ENCODE measurements at regions not wholly inside any gene's neighbourhood (a gene's known extent, or its start where the extent isn't known, plus 50 kb on each side); places are given as distances from the start of the nearest gene placed in this dataset.

DNA sequence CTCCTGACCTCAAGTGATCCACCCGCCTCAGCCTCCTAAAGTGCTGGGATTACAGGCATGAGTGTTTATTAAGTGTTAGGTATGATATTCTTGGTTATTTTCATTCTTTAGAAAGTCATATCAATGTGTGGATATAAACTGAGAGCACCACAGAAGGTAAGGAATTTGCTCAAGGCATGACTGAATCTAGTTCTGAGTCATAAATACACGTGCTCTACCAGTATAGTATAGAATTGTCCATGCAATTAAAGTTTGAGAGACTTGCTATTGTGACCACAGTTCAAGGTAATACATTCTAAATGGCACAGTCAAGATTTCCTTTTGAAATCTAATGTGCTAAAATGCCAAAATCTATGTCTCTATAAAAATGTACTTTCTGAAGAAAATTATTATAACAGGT lies 401.1 kb upstream of the CHRM3 start (continued):
- TF ChIP-seq NFKBIZ (CRISPR knock-in tag; IDR thresholded peaks at IDR 0.05) (no peak), ZNF343 (CRISPR knock-in tag; IDR thresholded peaks at IDR 0.05) (no peak)

DNA sequence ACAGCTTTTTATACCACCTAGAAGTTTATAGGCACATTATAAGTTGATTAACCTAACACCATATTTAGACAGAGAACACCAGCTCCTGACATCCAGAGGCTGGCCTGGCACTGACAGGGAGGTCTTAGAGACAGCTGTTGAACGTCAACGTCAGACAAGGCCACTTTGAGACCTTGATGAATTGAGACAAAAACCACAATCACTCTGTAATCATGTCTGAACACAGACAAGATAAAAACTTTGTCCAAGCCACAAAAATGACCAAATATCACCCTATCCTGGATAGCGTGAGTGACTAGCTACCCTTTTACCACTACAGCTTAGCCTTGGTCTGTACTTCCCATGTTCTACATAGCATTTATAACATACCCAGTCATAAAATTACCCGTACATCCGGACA lies 403.6 kb upstream of the CHRM3 start:
- POLR2A ChIA-PET, result no interaction called here
- TF ChIP-seq, protein P1, sequence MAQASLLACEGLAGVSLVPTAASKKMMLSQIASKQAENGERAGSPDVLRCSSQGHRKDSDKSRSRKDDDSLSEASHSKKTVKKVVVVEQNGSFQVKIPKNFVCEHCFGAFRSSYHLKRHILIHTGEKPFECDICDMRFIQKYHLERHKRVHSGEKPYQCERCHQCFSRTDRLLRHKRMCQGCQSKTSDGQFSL (CRISPR knock-in tag; IDR thresholded peaks at IDR 0.05), result no peak
- TF ChIP-seq RAD51 (IDR thresholded peaks at IDR 0.05; ENCODE audit: borderline replicate concordance), result no peak
- TF ChIP-seq POLR2A (IDR thresholded peaks at IDR 0.05; ENCODE audit: insufficient read depth in 1 of 2, low read depth in 2 of 2, low read length in 2 of 2), result no peak
- TF ChIP-seq, protein P2, sequence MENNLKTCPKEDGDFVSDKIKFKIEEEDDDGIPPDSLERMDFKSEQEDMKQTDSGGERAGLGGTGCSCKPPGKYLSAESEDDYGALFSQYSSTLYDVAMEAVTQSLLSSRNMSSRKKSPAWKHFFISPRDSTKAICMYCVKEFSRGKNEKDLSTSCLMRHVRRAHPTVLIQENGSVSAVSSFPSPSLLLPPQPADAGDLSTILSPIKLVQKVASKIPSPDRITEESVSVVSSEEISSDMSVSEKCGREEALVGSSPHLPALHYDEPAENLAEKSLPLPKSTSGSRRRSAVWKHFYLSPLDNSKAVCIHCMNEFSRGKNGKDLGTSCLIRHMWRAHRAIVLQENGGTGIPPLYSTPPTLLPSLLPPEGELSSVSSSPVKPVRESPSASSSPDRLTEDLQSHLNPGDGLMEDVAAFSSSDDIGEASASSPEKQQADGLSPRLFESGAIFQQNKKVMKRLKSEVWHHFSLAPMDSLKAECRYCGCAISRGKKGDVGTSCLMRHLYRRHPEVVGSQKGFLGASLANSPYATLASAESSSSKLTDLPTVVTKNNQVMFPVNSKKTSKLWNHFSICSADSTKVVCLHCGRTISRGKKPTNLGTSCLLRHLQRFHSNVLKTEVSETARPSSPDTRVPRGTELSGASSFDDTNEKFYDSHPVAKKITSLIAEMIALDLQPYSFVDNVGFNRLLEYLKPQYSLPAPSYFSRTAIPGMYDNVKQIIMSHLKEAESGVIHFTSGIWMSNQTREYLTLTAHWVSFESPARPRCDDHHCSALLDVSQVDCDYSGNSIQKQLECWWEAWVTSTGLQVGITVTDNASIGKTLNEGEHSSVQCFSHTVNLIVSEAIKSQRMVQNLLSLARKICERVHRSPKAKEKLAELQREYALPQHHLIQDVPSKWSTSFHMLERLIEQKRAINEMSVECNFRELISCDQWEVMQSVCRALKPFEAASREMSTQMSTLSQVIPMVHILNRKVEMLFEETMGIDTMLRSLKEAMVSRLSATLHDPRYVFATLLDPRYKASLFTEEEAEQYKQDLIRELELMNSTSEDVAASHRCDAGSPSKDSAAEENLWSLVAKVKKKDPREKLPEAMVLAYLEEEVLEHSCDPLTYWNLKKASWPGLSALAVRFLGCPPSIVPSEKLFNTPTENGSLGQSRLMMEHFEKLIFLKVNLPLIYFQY (CRISPR knock-in tag; IDR thresholded peaks at IDR 0.05; ENCODE audit: borderline replicate concordance), result no peak
- TF ChIP-seq, protein P3, sequence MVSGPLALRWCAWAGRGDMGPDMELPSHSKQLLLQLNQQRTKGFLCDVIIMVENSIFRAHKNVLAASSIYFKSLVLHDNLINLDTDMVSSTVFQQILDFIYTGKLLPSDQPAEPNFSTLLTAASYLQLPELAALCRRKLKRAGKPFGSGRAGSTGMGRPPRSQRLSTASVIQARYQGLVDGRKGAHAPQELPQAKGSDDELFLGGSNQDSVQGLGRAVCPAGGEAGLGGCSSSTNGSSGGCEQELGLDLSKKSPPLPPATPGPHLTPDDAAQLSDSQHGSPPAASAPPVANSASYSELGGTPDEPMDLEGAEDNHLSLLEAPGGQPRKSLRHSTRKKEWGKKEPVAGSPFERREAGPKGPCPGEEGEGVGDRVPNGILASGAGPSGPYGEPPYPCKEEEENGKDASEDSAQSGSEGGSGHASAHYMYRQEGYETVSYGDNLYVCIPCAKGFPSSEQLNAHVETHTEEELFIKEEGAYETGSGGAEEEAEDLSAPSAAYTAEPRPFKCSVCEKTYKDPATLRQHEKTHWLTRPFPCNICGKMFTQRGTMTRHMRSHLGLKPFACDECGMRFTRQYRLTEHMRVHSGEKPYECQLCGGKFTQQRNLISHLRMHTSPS (CRISPR knock-in tag; IDR thresholded peaks at IDR 0.05; ENCODE audit: low read depth), result no peak
- no peak for TF ChIP-seq ZFP82 (CRISPR knock-in tag; IDR thresholded peaks at IDR 0.05; ENCODE audit: borderline replicate concordance)
- TF ChIP-seq ZFP36 (IDR thresholded peaks at IDR 0.05; ENCODE audit: borderline replicate concordance, low read depth, low read length, partially characterized antibody), result no peak
- no peak for TF ChIP-seq SMAD3 (CRISPR knock-in tag; IDR thresholded peaks at IDR 0.05)
- TF ChIP-seq RFX3 (CRISPR knock-in tag; IDR thresholded peaks at IDR 0.05), result no peak
- TF ChIP-seq, protein P4, sequence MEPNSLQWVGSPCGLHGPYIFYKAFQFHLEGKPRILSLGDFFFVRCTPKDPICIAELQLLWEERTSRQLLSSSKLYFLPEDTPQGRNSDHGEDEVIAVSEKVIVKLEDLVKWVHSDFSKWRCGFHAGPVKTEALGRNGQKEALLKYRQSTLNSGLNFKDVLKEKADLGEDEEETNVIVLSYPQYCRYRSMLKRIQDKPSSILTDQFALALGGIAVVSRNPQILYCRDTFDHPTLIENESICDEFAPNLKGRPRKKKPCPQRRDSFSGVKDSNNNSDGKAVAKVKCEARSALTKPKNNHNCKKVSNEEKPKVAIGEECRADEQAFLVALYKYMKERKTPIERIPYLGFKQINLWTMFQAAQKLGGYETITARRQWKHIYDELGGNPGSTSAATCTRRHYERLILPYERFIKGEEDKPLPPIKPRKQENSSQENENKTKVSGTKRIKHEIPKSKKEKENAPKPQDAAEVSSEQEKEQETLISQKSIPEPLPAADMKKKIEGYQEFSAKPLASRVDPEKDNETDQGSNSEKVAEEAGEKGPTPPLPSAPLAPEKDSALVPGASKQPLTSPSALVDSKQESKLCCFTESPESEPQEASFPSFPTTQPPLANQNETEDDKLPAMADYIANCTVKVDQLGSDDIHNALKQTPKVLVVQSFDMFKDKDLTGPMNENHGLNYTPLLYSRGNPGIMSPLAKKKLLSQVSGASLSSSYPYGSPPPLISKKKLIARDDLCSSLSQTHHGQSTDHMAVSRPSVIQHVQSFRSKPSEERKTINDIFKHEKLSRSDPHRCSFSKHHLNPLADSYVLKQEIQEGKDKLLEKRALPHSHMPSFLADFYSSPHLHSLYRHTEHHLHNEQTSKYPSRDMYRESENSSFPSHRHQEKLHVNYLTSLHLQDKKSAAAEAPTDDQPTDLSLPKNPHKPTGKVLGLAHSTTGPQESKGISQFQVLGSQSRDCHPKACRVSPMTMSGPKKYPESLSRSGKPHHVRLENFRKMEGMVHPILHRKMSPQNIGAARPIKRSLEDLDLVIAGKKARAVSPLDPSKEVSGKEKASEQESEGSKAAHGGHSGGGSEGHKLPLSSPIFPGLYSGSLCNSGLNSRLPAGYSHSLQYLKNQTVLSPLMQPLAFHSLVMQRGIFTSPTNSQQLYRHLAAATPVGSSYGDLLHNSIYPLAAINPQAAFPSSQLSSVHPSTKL (CRISPR knock-in tag; IDR thresholded peaks at IDR 0.05), result no peak
- TF ChIP-seq KLF12 (CRISPR knock-in tag; IDR thresholded peaks at IDR 0.05; ENCODE audit: borderline replicate concordance), result no peak
- no peak for TF ChIP-seq MAFF (IDR thresholded peaks at IDR 0.05; ENCODE audit: low read depth, low read length)
- no peak for TF ChIP-seq ZNF260 (CRISPR knock-in tag; IDR thresholded peaks at IDR 0.05; ENCODE audit: borderline replicate concordance, low read depth)

More for the DNA sequence above, 403.6 kb upstream of the CHRM3 start:
- Histone ChIP-seq H4K20me1 (ENCODE audit: insufficient read depth, low read length) (no peaks in the 10 kb centered on the region), H3K27ac (ENCODE audit: extremely low read length, insufficient read depth, low read length) (no peak overlapping the region), H3K9me3 (ENCODE audit: low read length) (peaks cover 91% of the 10 kb centered on the region), H3K79me2 (ENCODE audit: insufficient read depth, low read length) (no peaks in the 10 kb centered on the region), H3K4me2 (ENCODE audit: low read depth, low read length) (no peak overlapping the region), H3K27me3 (ENCODE audit: control insufficient read depth in 1 of 2, insufficient read depth in 2 of 2, low read length in 2 of 2) (no peaks in the 10 kb centered on the region), H2AFZ (ENCODE audit: low read length) (no peak overlapping the region), H3K36me3 (replicated peaks in 1 of 2; ENCODE audit: control insufficient read depth in 1 of 2, insufficient read depth in 2 of 2, low read length in 2 of 2) (no peaks in the 10 kb centered on the region), H3K4me3 (replicated peaks in 1 of 3; ENCODE audit: insufficient read depth in 1 of 3, low read depth in 2 of 3, low read length in 3 of 3) (no peak overlapping the region), H3K9ac (ENCODE audit: insufficient read depth, low read depth, low read length) (no peak overlapping the region), H3K4me1 (ENCODE audit: insufficient read depth, low read length) (no peaks in the 10 kb centered on the region)
- BruUV-seq (replicated peaks), result no TSS peak
- WGBS (ENCODE audit: low lambda C conversion rate), result 5% methylated on average over 5 of the region's 5 CpGs
- in situ Hi-C loops (cut with HindIII; ENCODE audit: extremely low pct_ligation_motif_present, low pct_unique_long_range_greater_than_20kb) (no loop called here), intact Hi-C loops (cut with micrococcal nuclease; ENCODE audit: unreplicated experiment) (no loop called here)
- DNase-seq (ENCODE audit: low spot score), result no peak
- CTCF ChIA-PET (ENCODE audit: low intra/inter-chr PET ratio, low total read pairs), result no interaction called here
- ATAC-seq, result no peak
- no peak for FAIRE-seq
